ENCODE measurements at regions not wholly inside any gene's neighbourhood (a gene's known extent, or its start where the extent isn't known, plus 50 kb on each side); places are given as distances from the start of the nearest gene placed in this dataset.

GRCh38 chr1:94608142-94608851 is 66.7 kb upstream of the F3 start:
- intact Hi-C loops (cut with DNase I), result no loop called here

GRCh38 chr1:94607398-94607797 is 65.8 kb upstream of the F3 start:
- Histone ChIP-seq H3K27me3 (no peaks in the 10 kb centered on the region), H3K4me1 (peaks cover 0 to 14% (median 10%) of the 10 kb centered on the region in 4 donors), H3K4me3 (no peak overlapping the region), H3K9me3 (no peaks in the 10 kb centered on the region), H3K36me3 (no peaks in the 10 kb centered on the region), H3K27ac (replicated peaks in 1 of 4) (no peak overlapping the region)
- DNase-seq (ENCODE audit: extremely low spot score), result no peak
- intact Hi-C loops (cut with DNase I), result no loop called here
- TF ChIP-seq, protein P1, sequence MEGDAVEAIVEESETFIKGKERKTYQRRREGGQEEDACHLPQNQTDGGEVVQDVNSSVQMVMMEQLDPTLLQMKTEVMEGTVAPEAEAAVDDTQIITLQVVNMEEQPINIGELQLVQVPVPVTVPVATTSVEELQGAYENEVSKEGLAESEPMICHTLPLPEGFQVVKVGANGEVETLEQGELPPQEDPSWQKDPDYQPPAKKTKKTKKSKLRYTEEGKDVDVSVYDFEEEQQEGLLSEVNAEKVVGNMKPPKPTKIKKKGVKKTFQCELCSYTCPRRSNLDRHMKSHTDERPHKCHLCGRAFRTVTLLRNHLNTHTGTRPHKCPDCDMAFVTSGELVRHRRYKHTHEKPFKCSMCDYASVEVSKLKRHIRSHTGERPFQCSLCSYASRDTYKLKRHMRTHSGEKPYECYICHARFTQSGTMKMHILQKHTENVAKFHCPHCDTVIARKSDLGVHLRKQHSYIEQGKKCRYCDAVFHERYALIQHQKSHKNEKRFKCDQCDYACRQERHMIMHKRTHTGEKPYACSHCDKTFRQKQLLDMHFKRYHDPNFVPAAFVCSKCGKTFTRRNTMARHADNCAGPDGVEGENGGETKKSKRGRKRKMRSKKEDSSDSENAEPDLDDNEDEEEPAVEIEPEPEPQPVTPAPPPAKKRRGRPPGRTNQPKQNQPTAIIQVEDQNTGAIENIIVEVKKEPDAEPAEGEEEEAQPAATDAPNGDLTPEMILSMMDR (IDR thresholded peaks at IDR 0.05), result no peak
- no peak for TF ChIP-seq EP300 (IDR thresholded peaks at IDR 0.05)
- TF ChIP-seq POLR2AphosphoS5 (IDR thresholded peaks at IDR 0.05), result no peak
- no peak for TF ChIP-seq POLR2A (IDR thresholded peaks at IDR 0.05; ENCODE audit: low read depth)
- WGBS, result 97% methylated on average over 4 of the region's 4 CpGs

More at GRCh38 chr1:94608142-94608851, 66.7 kb upstream of the F3 start:
- Histone ChIP-seq H3K4me3 (no peak overlapping the region), H3K4me1 (peaks cover 0 to 18% (median 12%) of the 10 kb centered on the region in 4 donors), H3K36me3 (no peaks in the 10 kb centered on the region), H3K27ac (replicated peaks in 1 of 4) (no peak overlapping the region), H3K9me3 (no peaks in the 10 kb centered on the region), H3K27me3 (no peaks in the 10 kb centered on the region)
- TF ChIP-seq, protein P1 (IDR thresholded peaks at IDR 0.05), result no peak
- TF ChIP-seq EP300 (IDR thresholded peaks at IDR 0.05) (no peak), POLR2AphosphoS5 (IDR thresholded peaks at IDR 0.05) (no peak), POLR2A (IDR thresholded peaks at IDR 0.05; ENCODE audit: low read depth) (no peak)
- no peak for DNase-seq (ENCODE audit: extremely low spot score)
- WGBS, result 79% methylated on average over 9 of the region's 10 CpGs

- H3K4me3 ChIP-seq, result no peak overlapping the region
- TF ChIP-seq POLR2A (IDR thresholded peaks at IDR 0.05; ENCODE audit: low read depth), result no peak
- TF ChIP-seq, protein P1 (IDR thresholded peaks at IDR 0.05), result no peak
- TF ChIP-seq POLR2AphosphoS5 (IDR thresholded peaks at IDR 0.05), result no peak
- no peak for TF ChIP-seq EP300 (IDR thresholded peaks at IDR 0.05)
- no peaks in the 10 kb centered on the region for H3K27me3 ChIP-seq
- intact Hi-C loops (cut with DNase I), result no loop called here
- H3K27ac ChIP-seq (replicated peaks in 1 of 4), result no peak overlapping the region
- no peaks in the 10 kb centered on the region for H3K36me3 ChIP-seq
- peaks cover 0 to 10% (median 7%) of the 10 kb centered on the region in 4 donors for H3K4me1 ChIP-seq
- DNase-seq (ENCODE audit: extremely low spot score), result no peak
- WGBS, result 88% methylated on average over 4 of the region's 4 CpGs
- no peaks in the 10 kb centered on the region for H3K9me3 ChIP-seq
Observed at GRCh38 chr1:94606471-94606870, 64.9 kb upstream of the F3 start.

DNA sequence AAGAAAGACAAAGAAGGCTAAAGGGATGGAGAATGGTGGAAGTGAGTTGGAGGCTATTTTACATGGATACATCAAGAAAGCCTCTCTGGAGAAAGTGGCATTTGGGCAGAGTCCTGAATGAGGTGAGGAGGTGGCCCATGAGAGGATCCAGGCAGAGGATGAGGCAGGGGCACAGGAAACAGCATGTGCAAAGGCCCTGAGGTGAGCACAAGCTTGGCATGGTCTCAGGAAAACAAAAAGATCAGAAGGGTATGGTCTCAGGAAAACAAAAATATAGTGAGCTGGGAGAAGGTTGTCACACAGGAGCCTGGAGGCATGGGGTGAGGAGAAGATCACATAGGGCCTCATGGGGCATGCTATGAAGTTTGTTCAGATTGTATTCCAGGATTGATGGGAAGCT is 62.1 kb upstream of the F3 start:
- Histone ChIP-seq H3K36me3 (no peaks in the 10 kb centered on the region), H3K27me3 (no peaks in the 10 kb centered on the region), H3K27ac (replicated peaks in 1 of 4) (no peak overlapping the region), H3K4me1 (no peaks in the 10 kb centered on the region), H3K9me3 (no peaks in the 10 kb centered on the region), H3K4me3 (no peak overlapping the region)
- no peak for DNase-seq (ENCODE audit: extremely low spot score)
- intact Hi-C loops (cut with DNase I), result no loop called here
- no peak for TF ChIP-seq POLR2AphosphoS5 (IDR thresholded peaks at IDR 0.05)
- no peak for TF ChIP-seq POLR2A (IDR thresholded peaks at IDR 0.05; ENCODE audit: low read depth)
- TF ChIP-seq EP300 (IDR thresholded peaks at IDR 0.05), result no peak
- TF ChIP-seq, protein P1 (IDR thresholded peaks at IDR 0.05), result no peak
